ENCODE measurements at regions not wholly inside any gene's neighbourhood (a gene's known extent, or its start where the extent isn't known, plus 50 kb on each side); places are given as distances from the start of the nearest gene placed in this dataset.
"Not testable (repeated sequence)": the region's sequence is repeated elsewhere in the genome, so short reads cannot be mapped to it uniquely, and the experiment has no call there.

GRCh38 chr1:222865718-222866117 lies 50.9 kb downstream of the DISP1 start:
- no peak for DNase-seq (ENCODE audit: low spot score)

GRCh38 chr1:222867316-222867715 lies 52.5 kb downstream of the DISP1 start:
- no peak for DNase-seq (ENCODE audit: low spot score)

GRCh38 chr1:222876182-222876581 lies 61.3 kb downstream of the DISP1 start:
- DNase-seq (ENCODE audit: low spot score): no peak

- DNase-seq (ENCODE audit: low spot score): no peak
These were observed 63.0 kb downstream of the DISP1 start for GRCh38 chr1:222877854-222878253.

- no peak for DNase-seq (ENCODE audit: low spot score)
These were observed 65.7 kb downstream of the DISP1 start for GRCh38 chr1:222880587-222880986.

GRCh38 chr1:222886194-222886854 lies 71.5 kb downstream of the DISP1 start:
- DNase-seq (ENCODE audit: low spot score): no peak

GRCh38 chr1:222886878-222887351 lies 72.1 kb downstream of the DISP1 start:
- DNase-seq (ENCODE audit: low spot score): no peak

GRCh38 chr1:222889440-222889839 lies 74.6 kb downstream of the DISP1 start:
- no peak for DNase-seq (ENCODE audit: low spot score)

- DNase-seq (ENCODE audit: low spot score): no peak
These were observed 75.9 kb downstream of the DISP1 start for GRCh38 chr1:222890716-222891115.

- DNase-seq (ENCODE audit: low spot score): no peak
These were observed 76.7 kb downstream of the DISP1 start for GRCh38 chr1:222891578-222891977.

- no peak for DNase-seq (ENCODE audit: low spot score)
These were observed 77.4 kb downstream of the DISP1 start for GRCh38 chr1:222892137-222892769.

- DNase-seq (ENCODE audit: low spot score): no peak
These were observed 78.4 kb downstream of the DISP1 start for GRCh38 chr1:222893255-222893654.

GRCh38 chr1:222894331-222894730 lies 79.5 kb downstream of the DISP1 start:
- DNase-seq (ENCODE audit: low spot score): no peak

- no peak for DNase-seq (ENCODE audit: low spot score)
These were observed 82.0 kb downstream of the DISP1 start for GRCh38 chr1:222896630-222897526.

GRCh38 chr1:222897527-222898190 lies 82.8 kb downstream of the DISP1 start:
- no peak for DNase-seq (ENCODE audit: low spot score)

- DNase-seq (ENCODE audit: low spot score): no peak
These were observed 83.3 kb downstream of the DISP1 start for GRCh38 chr1:222898191-222898527.

- no peak for DNase-seq (ENCODE audit: low spot score)
These were observed 84.6 kb downstream of the DISP1 start for GRCh38 chr1:222899471-222899870.

- DNase-seq (ENCODE audit: low spot score): no peak
These were observed 89.6 kb downstream of the DISP1 start for GRCh38 chr1:222904451-222904850.

GRCh38 chr1:222905151-222905550 lies 90.3 kb downstream of the DISP1 start:
- DNase-seq (ENCODE audit: low spot score): no peak

- not testable (repeated sequence) for DNase-seq (ENCODE audit: low spot score)
These were observed 91.5 kb downstream of the DISP1 start for GRCh38 chr1:222906271-222906739.

GRCh38 chr1:222909586-222909985 lies 94.7 kb downstream of the DISP1 start:
- DNase-seq (ENCODE audit: low spot score): no peak

GRCh38 chr1:222910699-222911098 lies 95.9 kb downstream of the DISP1 start:
- DNase-seq (ENCODE audit: low spot score): no peak

All from putamen (tissue), 1 donor.